ENCODE measurements at regions not wholly inside any gene's neighbourhood (a gene's known extent, or its start where the extent isn't known, plus 50 kb on each side); places are given as distances from the start of the nearest gene placed in this dataset.

DNA sequence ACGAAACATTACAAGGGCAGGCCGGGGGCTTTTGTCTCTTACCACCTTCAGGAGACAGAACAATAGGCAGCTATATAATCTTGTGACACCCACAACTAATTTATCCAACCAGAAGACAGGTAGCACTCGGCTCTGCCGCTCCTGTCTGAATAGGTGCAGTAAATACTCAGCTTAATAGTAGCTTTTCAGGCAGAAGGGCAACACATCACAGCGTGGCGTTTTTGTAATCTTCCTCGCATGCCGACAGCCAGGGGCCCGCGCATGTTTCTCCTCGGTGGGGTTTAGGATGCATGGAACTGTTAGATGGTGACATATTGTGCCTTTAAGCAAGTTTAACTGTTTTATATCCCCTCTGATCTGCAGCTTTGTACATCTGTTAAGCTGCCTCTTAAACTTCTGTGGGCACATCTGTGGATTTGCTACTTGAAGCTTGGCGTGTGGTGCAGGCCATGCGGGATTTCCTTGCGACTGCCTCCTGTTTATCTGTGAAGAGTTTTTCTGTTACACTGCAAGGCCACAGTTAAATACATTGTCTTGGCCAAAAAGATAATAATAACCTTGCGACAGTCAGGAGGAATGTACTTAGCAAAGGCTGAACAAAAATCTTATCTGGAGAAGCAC is 123.2 kb upstream of the BNIP2 start:
- TF ChIP-seq, protein P1, sequence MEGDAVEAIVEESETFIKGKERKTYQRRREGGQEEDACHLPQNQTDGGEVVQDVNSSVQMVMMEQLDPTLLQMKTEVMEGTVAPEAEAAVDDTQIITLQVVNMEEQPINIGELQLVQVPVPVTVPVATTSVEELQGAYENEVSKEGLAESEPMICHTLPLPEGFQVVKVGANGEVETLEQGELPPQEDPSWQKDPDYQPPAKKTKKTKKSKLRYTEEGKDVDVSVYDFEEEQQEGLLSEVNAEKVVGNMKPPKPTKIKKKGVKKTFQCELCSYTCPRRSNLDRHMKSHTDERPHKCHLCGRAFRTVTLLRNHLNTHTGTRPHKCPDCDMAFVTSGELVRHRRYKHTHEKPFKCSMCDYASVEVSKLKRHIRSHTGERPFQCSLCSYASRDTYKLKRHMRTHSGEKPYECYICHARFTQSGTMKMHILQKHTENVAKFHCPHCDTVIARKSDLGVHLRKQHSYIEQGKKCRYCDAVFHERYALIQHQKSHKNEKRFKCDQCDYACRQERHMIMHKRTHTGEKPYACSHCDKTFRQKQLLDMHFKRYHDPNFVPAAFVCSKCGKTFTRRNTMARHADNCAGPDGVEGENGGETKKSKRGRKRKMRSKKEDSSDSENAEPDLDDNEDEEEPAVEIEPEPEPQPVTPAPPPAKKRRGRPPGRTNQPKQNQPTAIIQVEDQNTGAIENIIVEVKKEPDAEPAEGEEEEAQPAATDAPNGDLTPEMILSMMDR (IDR thresholded peaks at IDR 0.05; ENCODE audit: borderline replicate concordance, extremely low read depth, low read length, poor library complexity, severe bottlenecking): no peak
- no peak for TF ChIP-seq EZH2 (IDR thresholded peaks at IDR 0.05; ENCODE audit: borderline replicate concordance, low read depth, low read length, severe bottlenecking)
